ENCODE measurements at regions not wholly inside any gene's neighbourhood (a gene's known extent, or its start where the extent isn't known, plus 50 kb on each side); places are given as distances from the start of the nearest gene placed in this dataset.

GRCh38 chr12:25824734-25825133, 133.7 kb upstream of the RASSF8 start:
- DNase-seq (ENCODE audit: low read depth in 2 of 2): no peak

DNA sequence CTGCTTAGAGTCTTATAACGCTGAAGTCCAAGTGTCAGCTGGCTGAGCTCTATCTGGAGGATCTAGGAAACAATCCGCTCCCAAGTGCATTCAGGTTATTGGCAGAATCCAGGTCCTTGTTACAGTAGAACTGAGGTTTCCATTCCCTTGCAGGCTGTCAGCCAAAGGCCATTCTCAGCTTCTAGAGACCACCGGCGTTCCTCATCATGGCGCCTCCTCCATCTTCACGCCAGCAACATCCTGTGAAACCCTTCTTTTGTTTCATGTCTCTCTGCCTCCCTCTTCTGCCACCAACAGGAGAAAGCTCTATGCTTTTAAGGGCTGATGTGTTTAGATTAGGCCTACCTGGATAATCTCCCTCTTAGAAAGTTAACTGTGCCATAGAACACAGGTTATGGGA, 133.0 kb upstream of the RASSF8 start:
- DNase-seq (ENCODE audit: low read depth in 2 of 2): no peak

DNA sequence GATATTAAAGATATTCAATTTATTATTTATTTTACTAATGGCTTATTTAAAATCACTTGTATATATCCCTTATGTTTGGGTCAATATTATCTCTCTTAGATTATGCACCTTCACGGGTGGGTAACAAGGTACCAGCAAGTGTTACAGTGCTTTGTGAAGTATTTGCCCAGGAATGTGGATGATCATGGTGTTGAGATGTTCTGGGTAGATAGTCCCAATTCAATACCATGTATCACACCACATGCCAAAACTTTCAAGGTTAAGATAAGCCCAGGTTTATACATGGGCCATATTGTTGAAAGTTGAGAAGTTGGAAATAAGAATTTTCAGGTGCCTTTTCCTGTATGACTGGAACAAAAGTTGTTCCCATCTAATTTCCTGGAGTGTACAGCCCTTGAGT, 131.3 kb upstream of the RASSF8 start:
- no peak for DNase-seq (ENCODE audit: low read depth in 2 of 2)

DNA sequence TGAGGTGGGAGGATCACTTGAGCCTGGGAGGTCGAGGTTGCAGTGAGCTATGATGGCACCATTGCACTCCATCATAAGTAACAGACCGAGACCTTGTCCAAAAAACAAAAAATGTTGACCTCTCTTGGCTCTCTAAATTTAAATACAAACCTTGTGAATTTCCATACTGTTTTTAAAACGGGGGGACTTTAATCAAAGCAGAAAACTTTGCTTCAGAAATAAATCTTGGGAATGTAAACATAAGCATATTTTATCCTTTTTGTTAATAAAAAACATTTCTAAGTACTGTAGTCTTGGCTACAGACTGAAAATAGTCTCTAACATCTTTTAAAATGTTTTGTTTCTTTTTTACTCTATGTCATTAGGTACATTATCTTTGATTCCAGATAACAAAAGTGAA, 130.7 kb upstream of the RASSF8 start:
- no peak for DNase-seq (ENCODE audit: low read depth in 2 of 2)

DNA sequence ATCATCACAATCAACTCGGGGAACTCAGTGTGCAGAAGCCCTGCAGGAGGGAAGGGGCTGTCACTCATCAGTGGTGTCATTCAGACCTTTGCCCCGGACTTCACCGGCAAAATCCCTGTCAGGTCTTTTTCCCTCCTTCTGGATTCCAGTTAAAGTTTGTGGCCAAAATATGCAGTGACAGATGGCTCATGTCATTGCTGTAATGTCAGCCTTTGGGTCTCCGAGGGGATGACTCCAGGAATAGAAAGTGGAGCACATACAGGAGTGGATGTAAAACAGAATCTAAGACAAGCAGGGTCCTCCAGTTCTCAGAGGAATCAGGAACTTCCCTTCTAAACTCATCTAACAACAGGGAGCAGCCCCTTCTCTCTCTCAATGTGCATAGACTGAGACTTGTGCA, 130.3 kb upstream of the RASSF8 start:
- DNase-seq (ENCODE audit: low read depth in 2 of 2): peak in 1 of 2 donors; percentile 41

- peak; percentile 92 to 98 for DNase-seq (ENCODE audit: low read depth in 2 of 2)
Observed at GRCh38 chr12:25829192-25829591, 129.3 kb upstream of the RASSF8 start.

- DNase-seq (ENCODE audit: low read depth in 2 of 2): no peak
Observed at GRCh38 chr12:25830456-25830855, 128.0 kb upstream of the RASSF8 start.

- DNase-seq (ENCODE audit: low read depth in 2 of 2): no peak
Observed at GRCh38 chr12:25833657-25834056, 124.8 kb upstream of the RASSF8 start.

DNA sequence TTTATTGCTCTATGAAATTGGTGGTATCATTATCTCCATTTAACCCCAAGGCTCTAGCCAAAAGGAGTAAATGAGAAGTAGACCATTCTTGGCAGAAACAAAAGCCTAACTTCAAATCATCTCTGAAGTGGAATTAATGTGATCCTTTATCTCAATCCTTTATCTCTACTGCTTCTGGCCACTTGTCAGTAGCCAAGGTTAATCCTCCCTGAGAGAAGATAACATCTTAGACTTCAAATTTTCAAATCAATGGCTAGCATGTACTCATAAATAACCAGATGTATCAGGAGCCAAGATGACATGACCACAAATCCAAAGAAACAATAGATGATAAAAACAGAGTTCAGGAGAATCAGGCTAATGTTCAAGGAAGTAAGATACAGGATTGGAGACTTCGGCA, 123.1 kb upstream of the RASSF8 start:
- DNase-seq (ENCODE audit: low read depth in 2 of 2): no peak

DNA sequence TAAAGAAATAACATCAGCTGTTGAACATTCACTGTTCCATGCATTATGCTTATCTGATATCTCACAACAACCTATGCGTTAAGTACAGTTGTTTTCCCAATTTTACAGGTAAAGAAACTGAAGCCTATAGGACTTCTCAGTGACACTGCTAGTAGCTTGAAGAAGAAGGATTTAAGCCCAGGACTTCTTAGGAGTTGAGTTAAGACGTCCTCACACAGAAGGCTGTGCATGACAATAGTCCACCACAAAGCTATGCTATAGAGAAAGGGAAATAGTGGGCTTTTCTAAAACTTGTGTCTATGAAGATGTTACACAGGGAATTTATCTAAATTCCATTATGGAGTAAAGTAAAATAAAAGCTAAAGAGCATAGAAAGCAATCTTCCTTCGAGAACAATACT, 120.5 kb upstream of the RASSF8 start:
- DNase-seq (ENCODE audit: low read depth in 2 of 2): no peak

DNA sequence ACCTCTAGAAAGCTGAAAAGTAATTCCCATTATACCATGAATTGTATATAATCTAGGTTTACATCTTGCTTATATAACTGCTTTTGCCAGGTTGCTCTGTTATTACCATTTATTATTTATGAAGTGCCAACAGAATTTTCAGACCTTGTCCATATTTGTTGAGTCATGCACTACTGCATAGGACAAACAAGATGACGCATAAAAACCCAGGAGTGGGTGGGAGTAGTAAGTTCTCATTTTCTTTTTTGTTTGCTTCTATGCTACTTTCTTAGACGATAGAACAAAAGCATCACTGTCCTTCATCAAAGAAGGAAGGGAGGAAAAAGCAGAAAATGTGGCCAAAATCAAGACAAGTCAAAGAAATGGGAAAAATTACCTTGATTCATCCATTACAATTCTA, 119.0 kb upstream of the RASSF8 start:
- DNase-seq (ENCODE audit: low read depth in 2 of 2): peak; percentile 22 to 54

- DNase-seq (ENCODE audit: low read depth in 2 of 2): no peak
Observed at GRCh38 chr12:25840678-25841465, 117.6 kb upstream of the RASSF8 start.

GRCh38 chr12:25842254-25842653, 116.2 kb upstream of the RASSF8 start:
- no peak for DNase-seq (ENCODE audit: low read depth in 2 of 2)

GRCh38 chr12:25843976-25844375, 114.5 kb upstream of the RASSF8 start:
- DNase-seq (ENCODE audit: low read depth in 2 of 2): peak in 1 of 2 donors; percentile 64

DNA sequence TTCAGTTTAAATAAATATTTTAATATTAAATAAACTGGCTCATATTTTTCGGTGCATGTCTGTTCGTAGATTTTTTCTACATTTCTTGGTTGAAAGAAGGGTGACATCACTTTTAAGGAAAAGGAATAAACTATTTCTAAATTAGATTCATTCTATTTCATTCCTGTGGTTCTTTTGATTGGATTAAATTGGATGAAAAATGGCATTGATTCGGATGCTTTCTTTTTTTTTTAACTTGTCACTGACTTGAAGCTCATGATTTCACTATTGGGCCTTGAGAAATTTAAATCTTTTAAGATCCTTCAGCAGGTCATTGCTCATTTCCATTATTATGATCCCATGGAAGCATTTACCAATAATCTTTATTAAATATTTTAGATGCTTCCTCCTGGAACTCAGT, 113.1 kb upstream of the RASSF8 start:
- no peak for DNase-seq (ENCODE audit: low read depth in 2 of 2)

- DNase-seq (ENCODE audit: low read depth in 2 of 2): no peak
Observed at GRCh38 chr12:25852792-25853191, 105.7 kb upstream of the RASSF8 start.

- no peak for DNase-seq (ENCODE audit: low read depth in 2 of 2)
Observed at GRCh38 chr12:25853316-25854095, 105.0 kb upstream of the RASSF8 start.

DNA sequence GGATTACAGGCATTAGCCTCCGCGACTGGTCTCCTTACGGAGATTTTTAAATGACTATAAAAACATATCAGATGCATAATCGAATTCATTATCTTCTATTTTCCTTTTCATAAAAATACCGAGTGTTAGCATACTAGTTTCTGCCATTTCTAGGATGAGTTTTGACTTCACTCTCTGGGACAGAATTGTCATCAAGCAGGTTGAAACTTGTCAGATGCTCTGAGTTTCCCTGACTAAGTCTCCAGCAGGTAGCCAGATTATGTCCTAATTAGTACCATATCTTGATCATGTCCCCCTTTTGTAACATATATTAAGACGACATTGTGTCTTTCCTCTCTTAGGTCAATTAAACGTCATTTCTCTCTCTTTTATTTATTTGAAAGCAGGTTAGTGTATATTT, 103.5 kb upstream of the RASSF8 start:
- DNase-seq (ENCODE audit: low read depth in 2 of 2): no peak

DNA sequence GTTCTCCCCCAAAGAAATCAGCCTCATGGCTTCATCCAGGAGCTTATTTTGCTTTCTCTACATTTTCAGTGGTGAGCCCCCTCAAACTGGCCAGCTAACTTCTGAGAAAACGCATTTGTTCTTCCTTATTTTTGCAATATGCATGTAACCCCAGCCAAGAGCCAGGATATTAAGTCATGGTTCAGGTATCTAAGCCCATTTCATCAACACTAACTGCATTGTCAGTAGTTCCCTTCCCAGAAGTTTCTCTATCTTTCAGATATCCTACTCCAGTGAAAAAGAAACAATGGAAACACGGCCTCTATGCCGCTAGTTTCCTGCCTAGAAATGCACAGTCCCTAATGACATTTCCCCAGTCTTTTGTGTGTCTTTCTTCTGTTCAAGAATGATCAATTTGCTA, 102.8 kb upstream of the RASSF8 start:
- peak; percentile 53 to 77 for DNase-seq (ENCODE audit: low read depth in 2 of 2)

DNA sequence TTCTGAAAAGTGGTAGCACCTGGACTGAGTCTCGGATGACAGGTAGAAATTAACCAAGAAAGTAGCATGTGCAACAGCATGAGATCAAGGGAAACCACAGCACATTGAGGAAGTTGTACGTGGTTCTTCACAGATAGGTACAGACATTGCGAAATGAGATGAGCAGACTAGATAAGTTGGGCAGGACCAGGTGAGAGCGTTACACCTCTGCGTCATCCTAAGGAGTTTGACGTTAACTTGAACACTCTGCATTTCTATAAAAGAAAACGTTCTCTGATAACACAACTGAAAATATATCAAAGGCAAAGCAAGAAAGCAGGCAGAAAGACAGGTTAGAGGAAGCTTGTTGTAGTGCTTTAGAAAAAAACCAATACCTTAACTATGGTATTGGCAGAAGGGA, 98.5 kb upstream of the RASSF8 start:
- DNase-seq (ENCODE audit: low read depth in 2 of 2): no peak

- DNase-seq (ENCODE audit: low read depth in 2 of 2): peak in 1 of 2 donors; percentile 93
Observed at GRCh38 chr12:25861226-25861625, 97.3 kb upstream of the RASSF8 start.

DNA sequence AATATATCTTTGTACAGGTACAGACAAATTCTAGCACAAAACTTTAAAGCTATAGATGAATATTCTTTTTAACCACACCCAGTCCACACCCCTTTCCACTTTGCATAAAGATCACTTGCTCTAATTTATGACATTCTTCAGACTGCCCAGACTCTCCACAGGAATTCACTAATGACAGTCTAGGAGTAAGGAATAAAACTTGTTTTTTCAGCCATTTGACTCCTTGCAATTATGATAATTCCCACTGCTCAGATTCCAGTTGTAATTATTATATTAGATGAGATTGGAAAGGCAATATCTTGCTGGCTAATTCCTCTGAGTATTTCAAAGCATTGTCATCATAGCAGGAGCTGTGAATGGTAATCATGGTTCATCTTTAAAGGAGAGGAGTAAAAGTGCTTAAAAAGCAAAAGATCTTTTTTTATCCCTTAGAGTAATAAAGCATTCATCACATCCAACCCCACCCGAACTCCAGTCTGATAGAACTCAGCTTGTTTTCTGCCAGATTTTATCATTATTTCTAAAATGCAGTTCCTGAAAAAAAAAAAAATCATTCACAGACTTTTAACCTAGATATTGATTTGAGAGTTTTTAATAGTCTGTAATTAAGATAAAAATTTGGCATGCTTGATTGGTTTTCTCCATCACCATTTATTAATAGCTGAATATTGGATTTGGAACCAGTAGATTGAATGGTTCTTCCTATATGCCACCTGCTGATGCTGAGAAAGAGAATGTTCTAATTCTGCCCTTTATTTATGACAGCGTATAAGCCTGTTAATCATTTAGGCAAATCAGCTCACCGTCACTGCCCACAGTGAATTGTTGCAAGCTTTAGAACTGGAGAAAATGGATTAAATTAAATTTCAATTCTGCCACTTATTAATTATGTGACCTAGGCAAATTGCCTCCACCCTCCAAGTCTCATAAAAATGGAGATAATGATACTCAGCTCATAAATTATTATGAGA, 93.9 kb upstream of the RASSF8 start:
- no peak for DNase-seq (ENCODE audit: low read depth in 2 of 2)
